ENCODE measurements at regions not wholly inside any gene's neighbourhood (a gene's known extent, or its start where the extent isn't known, plus 50 kb on each side); places are given as distances from the start of the nearest gene placed in this dataset.

DNA sequence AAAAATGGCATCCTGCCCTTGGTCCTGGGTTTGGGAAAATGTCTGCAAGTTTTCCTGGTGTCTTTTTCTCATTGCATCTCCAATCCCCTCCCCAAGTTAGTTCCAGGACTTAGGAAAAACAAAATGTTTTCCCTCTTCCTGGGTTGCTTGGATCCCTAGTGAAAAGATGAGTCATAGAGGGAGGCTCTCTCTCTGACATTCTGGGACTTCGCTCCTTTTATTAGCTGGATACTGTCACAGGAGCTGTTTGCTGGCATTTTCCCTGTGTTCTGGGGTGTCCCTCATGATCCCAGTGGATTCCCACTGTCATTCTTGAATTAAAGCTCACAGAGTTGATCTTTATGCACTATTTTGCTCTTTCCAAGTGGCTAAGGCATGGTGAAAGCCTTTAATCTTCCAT is 316.4 kb upstream of the MBL2 start:
- Histone ChIP-seq H3K27me3 (replicated peaks in 2 of 5; ENCODE audit: control insufficient read depth in 4 of 5, insufficient read depth in 5 of 5, low read length in 4 of 5) (no peaks in the 10 kb centered on the region), H3K27ac (ENCODE audit: insufficient read depth in 1 of 2, low read depth in 1 of 2, low read length in 2 of 2, poor library complexity in 1 of 2, severe bottlenecking in 2 of 2) (no peak overlapping the region), H3K4me1 (ENCODE audit: control extremely low read depth in 1 of 4, control insufficient read depth in 4 of 4, insufficient read depth in 4 of 4, low read length in 3 of 4) (no peaks in the 10 kb centered on the region), H3K4me3 (ENCODE audit: control insufficient read depth in 1 of 7, extremely low read depth in 1 of 7, insufficient read depth in 4 of 7, low read depth in 2 of 7, low read length in 6 of 7) (no peak overlapping the region), H3K36me3 (ENCODE audit: control insufficient read depth in 4 of 4, insufficient read depth in 4 of 4, low read length in 3 of 4) (no peaks in the 10 kb centered on the region), H3K9me3 (ENCODE audit: control extremely low read depth in 1 of 5, control insufficient read depth in 4 of 5, insufficient read depth in 2 of 5, low read depth in 1 of 5, low read length in 4 of 5) (peaks cover 0 to 3% (median 0%) of the 10 kb centered on the region in 5 experiments)
- ChIA-PET POLR2A (no interaction called here), CTCF (no interaction called here)
- WGBS (ENCODE audit: insufficient coverage) = 100% methylated on average over 1 of the region's 1 CpG
- no peak for DNase-seq

DNA sequence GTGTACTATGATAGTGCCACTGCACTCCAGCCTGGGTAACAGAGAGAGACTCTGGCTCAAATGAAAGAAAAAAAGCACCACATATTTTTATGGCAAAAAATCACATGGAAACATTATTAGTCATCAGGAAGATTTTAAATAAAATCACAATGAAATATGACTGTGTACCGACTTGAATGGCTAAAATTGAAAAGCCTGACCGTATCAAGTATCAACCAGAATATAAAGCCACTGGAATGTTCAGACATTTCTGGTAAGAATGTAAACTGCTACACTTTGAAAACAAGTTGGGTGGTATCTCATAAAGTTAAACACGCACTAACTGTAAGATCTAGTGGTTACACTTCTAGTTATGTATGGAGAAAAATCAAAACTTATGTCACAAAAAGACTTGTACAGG is 306.7 kb upstream of the MBL2 start:
- WGBS (ENCODE audit: insufficient coverage) = 100% methylated on average over 2 of the region's 3 CpGs
- H3K4me3 ChIP-seq (ENCODE audit: control insufficient read depth in 1 of 7, extremely low read depth in 1 of 7, insufficient read depth in 4 of 7, low read depth in 2 of 7, low read length in 6 of 7) = no peak overlapping the region
- DNase-seq = no peak
- ChIA-PET POLR2A (no interaction called here), CTCF (no interaction called here)
- no peaks in the 10 kb centered on the region for H3K36me3 ChIP-seq (ENCODE audit: control insufficient read depth in 4 of 4, insufficient read depth in 4 of 4, low read length in 3 of 4)
- H3K9me3 ChIP-seq (ENCODE audit: control extremely low read depth in 1 of 5, control insufficient read depth in 4 of 5, insufficient read depth in 2 of 5, low read depth in 1 of 5, low read length in 4 of 5) = no peaks in the 10 kb centered on the region
- H3K27ac ChIP-seq (ENCODE audit: insufficient read depth in 1 of 2, low read depth in 1 of 2, low read length in 2 of 2, poor library complexity in 1 of 2, severe bottlenecking in 2 of 2) = no peak overlapping the region
- no peaks in the 10 kb centered on the region for H3K27me3 ChIP-seq (replicated peaks in 2 of 5; ENCODE audit: control insufficient read depth in 4 of 5, insufficient read depth in 5 of 5, low read length in 4 of 5)
- H3K4me1 ChIP-seq (ENCODE audit: control extremely low read depth in 1 of 4, control insufficient read depth in 4 of 4, insufficient read depth in 4 of 4, low read length in 3 of 4) = no peaks in the 10 kb centered on the region

DNA sequence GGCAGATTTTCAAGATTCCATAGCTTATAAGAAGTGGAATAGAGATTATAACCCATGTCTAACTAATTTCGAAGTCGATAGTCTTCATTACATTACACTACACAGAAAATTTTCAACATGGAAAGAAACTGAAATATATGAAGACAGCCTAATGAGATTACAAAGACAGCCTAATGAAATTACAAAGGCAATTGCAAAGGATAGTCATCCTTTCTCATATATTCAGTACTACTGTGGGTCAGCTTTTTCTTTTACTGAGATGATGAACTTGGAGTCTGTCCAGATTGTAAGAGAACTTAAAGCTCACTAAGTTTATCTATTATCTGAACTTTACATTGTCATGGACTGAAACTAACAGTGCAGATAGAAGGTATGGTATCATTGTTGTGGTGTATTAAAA is 304.4 kb upstream of the MBL2 start:
- Histone ChIP-seq H3K36me3 (ENCODE audit: control insufficient read depth in 4 of 4, insufficient read depth in 4 of 4, low read length in 3 of 4) (no peaks in the 10 kb centered on the region), H3K27me3 (replicated peaks in 2 of 5; ENCODE audit: control insufficient read depth in 4 of 5, insufficient read depth in 5 of 5, low read length in 4 of 5) (no peaks in the 10 kb centered on the region), H3K27ac (ENCODE audit: insufficient read depth in 1 of 2, low read depth in 1 of 2, low read length in 2 of 2, poor library complexity in 1 of 2, severe bottlenecking in 2 of 2) (no peak overlapping the region), H3K4me1 (ENCODE audit: control extremely low read depth in 1 of 4, control insufficient read depth in 4 of 4, insufficient read depth in 4 of 4, low read length in 3 of 4) (peaks cover 0 to under 1% (median 0%) of the 10 kb centered on the region in 4 experiments), H3K9me3 (ENCODE audit: control extremely low read depth in 1 of 5, control insufficient read depth in 4 of 5, insufficient read depth in 2 of 5, low read depth in 1 of 5, low read length in 4 of 5) (no peaks in the 10 kb centered on the region), H3K4me3 (ENCODE audit: control insufficient read depth in 1 of 7, extremely low read depth in 1 of 7, insufficient read depth in 4 of 7, low read depth in 2 of 7, low read length in 6 of 7) (no peak overlapping the region)
- POLR2A ChIA-PET = no interaction called here
- CTCF ChIA-PET = no interaction called here
- no CpG with 5 or more reads among the region's 2 CpGs for WGBS (ENCODE audit: insufficient coverage)
- no peak for DNase-seq

DNA sequence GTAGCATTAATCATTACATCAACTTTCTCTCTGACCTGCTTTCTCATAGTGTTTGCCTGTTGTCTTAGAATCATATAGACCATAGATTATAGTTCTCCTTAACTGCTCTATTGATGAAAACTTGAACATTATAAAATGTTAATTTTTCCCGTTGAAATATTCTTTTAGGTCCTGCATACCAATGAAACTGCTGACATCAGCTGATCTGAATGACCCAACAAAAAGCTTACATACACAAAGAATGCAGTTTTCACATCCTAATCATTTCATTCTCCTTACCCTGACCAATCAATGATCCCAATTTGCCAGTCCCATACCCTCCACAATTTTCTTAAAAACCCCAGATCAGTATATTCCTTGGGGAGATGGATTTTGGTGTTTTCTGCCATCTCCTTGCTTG is 302.9 kb upstream of the MBL2 start:
- POLR2A ChIA-PET = no interaction called here
- CTCF ChIA-PET = no interaction called here
- no CpG with 5 or more reads among the region's 1 CpG for WGBS (ENCODE audit: insufficient coverage)

DNA sequence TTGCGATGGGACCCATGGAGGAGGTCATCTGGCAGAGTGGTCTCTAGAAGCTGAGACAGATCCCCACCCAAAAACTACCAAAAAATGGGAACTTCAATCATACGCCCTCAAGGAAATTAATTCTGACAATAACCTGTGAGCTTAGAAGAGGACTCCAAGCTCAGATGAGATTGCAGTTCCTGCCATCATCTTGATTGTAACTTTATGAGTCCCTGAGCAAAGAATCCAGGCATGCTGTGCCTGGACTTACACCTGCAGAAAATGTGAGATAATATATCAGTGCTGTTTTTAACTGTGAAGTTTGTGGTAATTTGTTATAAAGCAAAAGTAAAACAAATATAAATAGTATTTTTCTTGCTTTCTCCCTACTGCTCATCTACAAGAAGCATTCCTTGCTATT is 299.6 kb upstream of the MBL2 start:
- Histone ChIP-seq H3K4me1 (ENCODE audit: control extremely low read depth in 1 of 4, control insufficient read depth in 4 of 4, insufficient read depth in 4 of 4, low read length in 3 of 4) (peaks cover 4 to 12% (median 7%) of the 10 kb centered on the region in 4 experiments), H3K27ac (ENCODE audit: insufficient read depth in 1 of 2, low read depth in 1 of 2, low read length in 2 of 2, poor library complexity in 1 of 2, severe bottlenecking in 2 of 2) (no peak overlapping the region), H3K27me3 (replicated peaks in 2 of 5; ENCODE audit: control insufficient read depth in 4 of 5, insufficient read depth in 5 of 5, low read length in 4 of 5) (no peaks in the 10 kb centered on the region), H3K36me3 (ENCODE audit: control insufficient read depth in 4 of 4, insufficient read depth in 4 of 4, low read length in 3 of 4) (no peaks in the 10 kb centered on the region), H3K9me3 (ENCODE audit: control extremely low read depth in 1 of 5, control insufficient read depth in 4 of 5, insufficient read depth in 2 of 5, low read depth in 1 of 5, low read length in 4 of 5) (no peaks in the 10 kb centered on the region), H3K4me3 (ENCODE audit: control insufficient read depth in 1 of 7, extremely low read depth in 1 of 7, insufficient read depth in 4 of 7, low read depth in 2 of 7, low read length in 6 of 7) (no peak overlapping the region)
- WGBS (ENCODE audit: insufficient coverage) = 71% methylated on average over 1 of the region's 2 CpGs
- POLR2A ChIA-PET = no interaction called here
- DNase-seq = no peak
- CTCF ChIA-PET = no interaction called here

More for the DNA sequence above, 302.9 kb upstream of the MBL2 start:
- no peak for DNase-seq
- no peaks in the 10 kb centered on the region for H3K27me3 ChIP-seq (replicated peaks in 2 of 5; ENCODE audit: control insufficient read depth in 4 of 5, insufficient read depth in 5 of 5, low read length in 4 of 5)
- H3K36me3 ChIP-seq (ENCODE audit: control insufficient read depth in 4 of 4, insufficient read depth in 4 of 4, low read length in 3 of 4) = no peaks in the 10 kb centered on the region
- H3K27ac ChIP-seq (ENCODE audit: insufficient read depth in 1 of 2, low read depth in 1 of 2, low read length in 2 of 2, poor library complexity in 1 of 2, severe bottlenecking in 2 of 2) = no peak overlapping the region
- no peak overlapping the region for H3K4me3 ChIP-seq (ENCODE audit: control insufficient read depth in 1 of 7, extremely low read depth in 1 of 7, insufficient read depth in 4 of 7, low read depth in 2 of 7, low read length in 6 of 7)
- peaks cover 4 to 12% (median 7%) of the 10 kb centered on the region in 4 experiments for H3K4me1 ChIP-seq (ENCODE audit: control extremely low read depth in 1 of 4, control insufficient read depth in 4 of 4, insufficient read depth in 4 of 4, low read length in 3 of 4)
- H3K9me3 ChIP-seq (ENCODE audit: control extremely low read depth in 1 of 5, control insufficient read depth in 4 of 5, insufficient read depth in 2 of 5, low read depth in 1 of 5, low read length in 4 of 5) = no peaks in the 10 kb centered on the region

DNA sequence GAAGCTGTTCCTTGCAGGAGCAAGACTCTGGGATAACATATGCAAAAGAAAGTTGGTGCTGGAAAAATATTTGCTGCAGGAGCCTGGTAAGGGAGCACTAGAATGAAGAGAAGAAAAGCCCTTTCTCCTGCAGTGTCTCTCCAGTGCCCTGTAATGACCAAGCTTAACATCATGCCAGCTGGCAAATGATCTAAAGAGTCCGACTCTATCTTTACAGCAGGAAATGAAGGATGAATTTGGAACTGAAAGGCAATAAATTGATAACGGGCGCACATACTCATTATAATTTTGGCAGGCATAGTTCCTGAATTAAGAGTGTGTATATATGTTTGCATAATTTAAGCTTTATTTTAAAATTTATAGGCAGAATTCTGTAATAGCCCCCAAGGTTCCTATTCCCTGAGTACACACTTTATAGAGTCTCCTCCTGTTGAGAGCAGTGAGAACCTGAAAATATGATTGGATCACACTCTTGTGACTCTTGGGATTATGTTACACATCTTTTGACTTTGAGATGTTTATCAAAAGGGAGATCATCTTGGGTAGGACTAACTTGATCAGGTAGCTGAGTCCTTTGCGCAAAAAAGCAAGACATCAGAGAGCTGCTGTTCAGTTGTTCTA is 299.0 kb upstream of the MBL2 start:
- no peaks in the 10 kb centered on the region for H3K27me3 ChIP-seq (replicated peaks in 2 of 5; ENCODE audit: control insufficient read depth in 4 of 5, insufficient read depth in 5 of 5, low read length in 4 of 5)
- DNase-seq = no peak
- no peak overlapping the region for H3K27ac ChIP-seq (ENCODE audit: insufficient read depth in 1 of 2, low read depth in 1 of 2, low read length in 2 of 2, poor library complexity in 1 of 2, severe bottlenecking in 2 of 2)
- no peaks in the 10 kb centered on the region for H3K36me3 ChIP-seq (ENCODE audit: control insufficient read depth in 4 of 4, insufficient read depth in 4 of 4, low read length in 3 of 4)
- H3K4me3 ChIP-seq (ENCODE audit: control insufficient read depth in 1 of 7, extremely low read depth in 1 of 7, insufficient read depth in 4 of 7, low read depth in 2 of 7, low read length in 6 of 7) = no peak overlapping the region
- CTCF ChIA-PET = interaction anchor here (1.3 kb wide), 1 partner anchor 98 kb away, joined by 3 read pairs; no protein-coding TSS in a partner anchor
- POLR2A ChIA-PET = no interaction called here
- WGBS (ENCODE audit: insufficient coverage) = 33% methylated on average over 3 of the region's 4 CpGs
- peaks cover 4 to 12% (median 7%) of the 10 kb centered on the region in 4 experiments for H3K4me1 ChIP-seq (ENCODE audit: control extremely low read depth in 1 of 4, control insufficient read depth in 4 of 4, insufficient read depth in 4 of 4, low read length in 3 of 4)
- H3K9me3 ChIP-seq (ENCODE audit: control extremely low read depth in 1 of 5, control insufficient read depth in 4 of 5, insufficient read depth in 2 of 5, low read depth in 1 of 5, low read length in 4 of 5) = no peaks in the 10 kb centered on the region

DNA sequence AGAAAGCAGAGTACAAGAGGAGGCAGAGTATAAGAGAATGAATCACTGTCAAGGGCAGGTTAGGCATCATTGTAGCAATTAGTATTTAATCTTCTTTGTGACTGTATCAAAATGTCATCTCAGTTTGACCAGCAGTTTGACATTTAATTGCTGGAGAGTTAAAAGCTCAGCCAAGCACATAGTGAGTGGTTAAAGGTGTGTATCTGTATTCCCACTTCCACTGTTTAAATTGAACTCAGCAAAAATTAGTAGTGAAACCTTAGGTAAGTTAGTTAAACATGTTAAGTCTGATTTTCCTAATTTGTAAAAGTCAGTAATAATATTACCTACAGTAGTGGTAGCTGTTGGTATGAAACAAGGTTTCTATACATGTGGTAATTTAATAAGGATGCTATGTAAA is 296.4 kb upstream of the MBL2 start:
- POLR2A ChIA-PET = no interaction called here
- H3K4me1 ChIP-seq (ENCODE audit: control extremely low read depth in 1 of 4, control insufficient read depth in 4 of 4, insufficient read depth in 4 of 4, low read length in 3 of 4) = peaks cover 4 to 12% (median 7%) of the 10 kb centered on the region in 4 experiments
- no peaks in the 10 kb centered on the region for H3K9me3 ChIP-seq (ENCODE audit: control extremely low read depth in 1 of 5, control insufficient read depth in 4 of 5, insufficient read depth in 2 of 5, low read depth in 1 of 5, low read length in 4 of 5)
- H3K4me3 ChIP-seq (ENCODE audit: control insufficient read depth in 1 of 7, extremely low read depth in 1 of 7, insufficient read depth in 4 of 7, low read depth in 2 of 7, low read length in 6 of 7) = no peak overlapping the region
- H3K27ac ChIP-seq (ENCODE audit: insufficient read depth in 1 of 2, low read depth in 1 of 2, low read length in 2 of 2, poor library complexity in 1 of 2, severe bottlenecking in 2 of 2) = no peak overlapping the region
- no peaks in the 10 kb centered on the region for H3K27me3 ChIP-seq (replicated peaks in 2 of 5; ENCODE audit: control insufficient read depth in 4 of 5, insufficient read depth in 5 of 5, low read length in 4 of 5)
- no peaks in the 10 kb centered on the region for H3K36me3 ChIP-seq (ENCODE audit: control insufficient read depth in 4 of 4, insufficient read depth in 4 of 4, low read length in 3 of 4)
- no peak for DNase-seq
- CTCF ChIA-PET = no interaction called here

Data from common myeloid progenitor, CD34-positive (primary cell).